LHCN-M2 (cell line): ENCODE measurements at regions not wholly inside any gene's neighbourhood (a gene's known extent, or its start where the extent isn't known, plus 50 kb on each side); places are given as distances from the start of the nearest gene placed in this dataset.
A peak's percentile ranks its signal among the peaks of the same experiment; 100 is the strongest.
"Not testable (repeated sequence)": the region's sequence is repeated elsewhere in the genome, so short reads cannot be mapped to it uniquely, and the experiment has no call there.

Experiments used
- DNase-seq: peaks from one replicate; pipeline ENCODE4 v3.0.0-alpha.2; 2012; ENCODE audit warnings: low read depth

- no peak for DNase-seq
These were observed 1119.8 kb upstream of the INTU start for GRCh38 chr4:126512979-126513378.

- no peak for DNase-seq
These were observed 1119.2 kb upstream of the INTU start for GRCh38 chr4:126513596-126513995.

GRCh38 chr4:126520731-126521130 lies 1112.0 kb upstream of the INTU start:
- no peak for DNase-seq

- DNase-seq, result not testable (repeated sequence)
These were observed 1107.4 kb upstream of the INTU start for GRCh38 chr4:126525400-126525799.

GRCh38 chr4:126526335-126526734 lies 1106.4 kb upstream of the INTU start:
- DNase-seq, result no peak

- DNase-seq, result no peak
These were observed 1102.8 kb upstream of the INTU start for GRCh38 chr4:126529997-126530396.

- peak; percentile 64 for DNase-seq
These were observed 1101.7 kb upstream of the INTU start for GRCh38 chr4:126530996-126531585.

- DNase-seq, result no peak
These were observed 1100.2 kb upstream of the INTU start for GRCh38 chr4:126532527-126532926.

- peak; percentile 49 for DNase-seq
These were observed 1099.5 kb upstream of the INTU start for GRCh38 chr4:126533146-126533805.

GRCh38 chr4:126539771-126540170 lies 1093.0 kb upstream of the INTU start:
- DNase-seq, result no peak

- peak; percentile 58 for DNase-seq
These were observed 1090.9 kb upstream of the INTU start for GRCh38 chr4:126541820-126542219.

- no peak for DNase-seq
These were observed 1088.5 kb upstream of the INTU start for GRCh38 chr4:126544276-126544675.

GRCh38 chr4:126546197-126546596 lies 1086.6 kb upstream of the INTU start:
- DNase-seq, result not testable (repeated sequence)

GRCh38 chr4:126547352-126547751 lies 1085.4 kb upstream of the INTU start:
- no peak for DNase-seq

- DNase-seq, result no peak
These were observed 1083.9 kb upstream of the INTU start for GRCh38 chr4:126548890-126549289.

GRCh38 chr4:126552321-126552720 lies 1080.4 kb upstream of the INTU start:
- DNase-seq, result no peak

- no peak for DNase-seq
These were observed 1079.5 kb upstream of the INTU start for GRCh38 chr4:126553248-126553647.

GRCh38 chr4:126558596-126558995 lies 1074.2 kb upstream of the INTU start:
- no peak for DNase-seq

GRCh38 chr4:126559961-126560360 lies 1072.8 kb upstream of the INTU start:
- no peak for DNase-seq

GRCh38 chr4:126560794-126561193 lies 1072.0 kb upstream of the INTU start:
- peak; percentile 19 for DNase-seq

GRCh38 chr4:126563389-126563788 lies 1069.4 kb upstream of the INTU start:
- DNase-seq, result no peak

GRCh38 chr4:126564283-126564854 lies 1068.4 kb upstream of the INTU start:
- peak; percentile 21 for DNase-seq
